ENCODE measurements at regions not wholly inside any gene's neighbourhood (a gene's known extent, or its start where the extent isn't known, plus 50 kb on each side); places are given as distances from the start of the nearest gene placed in this dataset.
"Not testable (repeated sequence)": the region's sequence is repeated elsewhere in the genome, so short reads cannot be mapped to it uniquely, and the experiment has no call there.

DNA sequence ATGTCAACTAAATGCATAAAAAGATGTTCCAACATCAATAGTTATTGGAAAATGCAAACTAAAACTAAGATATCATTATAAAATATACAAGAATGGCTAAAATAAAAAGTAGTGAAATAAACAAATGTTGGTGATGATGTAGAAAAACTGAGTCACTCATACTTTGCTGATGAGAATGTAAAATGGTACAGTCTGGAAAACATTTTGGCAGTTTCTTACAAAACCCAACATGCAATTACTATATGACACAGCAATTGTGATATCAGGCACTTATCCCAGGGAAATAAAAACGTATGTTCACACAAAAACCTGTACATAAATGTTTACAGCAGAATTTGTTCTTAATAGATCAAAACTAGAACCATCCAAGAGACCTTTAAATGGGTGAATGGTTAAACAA is 182.6 kb downstream of the RTL9 start:
- in situ Hi-C loops (cut with MboI; ENCODE audit: low sequenced_read_pairs in 4 of 4), result no loop called here
- TF ChIP-seq POLR2A (IDR thresholded peaks at IDR 0.05), result no peak
- TF ChIP-seq, protein P1, sequence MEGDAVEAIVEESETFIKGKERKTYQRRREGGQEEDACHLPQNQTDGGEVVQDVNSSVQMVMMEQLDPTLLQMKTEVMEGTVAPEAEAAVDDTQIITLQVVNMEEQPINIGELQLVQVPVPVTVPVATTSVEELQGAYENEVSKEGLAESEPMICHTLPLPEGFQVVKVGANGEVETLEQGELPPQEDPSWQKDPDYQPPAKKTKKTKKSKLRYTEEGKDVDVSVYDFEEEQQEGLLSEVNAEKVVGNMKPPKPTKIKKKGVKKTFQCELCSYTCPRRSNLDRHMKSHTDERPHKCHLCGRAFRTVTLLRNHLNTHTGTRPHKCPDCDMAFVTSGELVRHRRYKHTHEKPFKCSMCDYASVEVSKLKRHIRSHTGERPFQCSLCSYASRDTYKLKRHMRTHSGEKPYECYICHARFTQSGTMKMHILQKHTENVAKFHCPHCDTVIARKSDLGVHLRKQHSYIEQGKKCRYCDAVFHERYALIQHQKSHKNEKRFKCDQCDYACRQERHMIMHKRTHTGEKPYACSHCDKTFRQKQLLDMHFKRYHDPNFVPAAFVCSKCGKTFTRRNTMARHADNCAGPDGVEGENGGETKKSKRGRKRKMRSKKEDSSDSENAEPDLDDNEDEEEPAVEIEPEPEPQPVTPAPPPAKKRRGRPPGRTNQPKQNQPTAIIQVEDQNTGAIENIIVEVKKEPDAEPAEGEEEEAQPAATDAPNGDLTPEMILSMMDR (IDR thresholded peaks at IDR 0.05 in 4 of 5, conservative IDR thresholded peaks at IDR 0.05 in 1 of 5), result no peak
- Histone ChIP-seq H3K4me1 (no peaks in the 10 kb centered on the region), H3K36me3 (no peaks in the 10 kb centered on the region), H3K27me3 (no peaks in the 10 kb centered on the region), H3K4me3 (no peak overlapping the region), H3K9me3 (no peaks in the 10 kb centered on the region), H3K27ac (no peak overlapping the region)
- intact Hi-C loops (cut with DNase I; ENCODE audit: low total_unique reads), result no loop called here
- no peak for ATAC-seq
- no peak for DNase-seq

DNA sequence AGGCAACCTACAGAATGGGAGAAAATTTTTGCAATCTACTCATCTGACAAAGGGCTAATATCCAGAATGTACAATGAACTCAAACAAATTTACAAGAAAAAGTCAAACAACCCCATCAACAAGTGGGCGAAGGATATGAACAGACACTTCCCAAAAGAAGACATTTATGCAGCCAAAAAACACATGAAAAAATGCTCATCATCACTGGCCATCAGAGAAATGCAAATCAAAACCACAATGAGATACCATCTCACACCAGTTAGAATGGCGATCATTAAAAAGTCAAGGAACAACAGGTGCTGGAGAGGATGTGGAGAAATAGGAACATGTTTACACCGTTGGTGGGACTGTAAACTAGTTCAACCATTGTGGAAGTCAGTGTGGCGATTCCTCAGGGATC is 192.2 kb downstream of the RTL9 start:
- in situ Hi-C loops (cut with MboI; ENCODE audit: low sequenced_read_pairs in 4 of 4), result not testable (repeated sequence)

DNA sequence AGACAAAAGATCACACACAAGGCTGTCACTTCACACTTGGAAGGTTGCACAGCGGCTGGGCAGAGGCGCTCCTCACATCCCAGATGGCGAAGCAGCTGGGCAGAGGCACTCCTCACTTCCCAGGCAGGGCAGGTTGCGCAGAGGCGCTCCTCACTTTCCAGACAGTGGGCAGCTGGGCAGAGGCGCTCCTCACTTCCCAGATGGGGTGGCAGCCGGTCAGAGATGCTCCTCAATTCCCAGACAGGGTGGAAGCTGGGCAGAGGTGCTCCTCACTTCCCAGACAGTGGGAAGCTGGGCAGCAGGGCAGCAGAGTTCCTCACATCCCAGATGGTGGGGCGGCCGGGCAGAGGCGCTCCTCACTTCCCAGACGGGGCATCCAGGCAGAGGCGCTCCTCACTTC is 199.2 kb downstream of the RTL9 start:
- ATAC-seq, result no peak
- Histone ChIP-seq H3K27ac (no peak overlapping the region), H3K27me3 (no peaks in the 10 kb centered on the region), H3K9me3 (peaks cover 0 to 8% (median 0%) of the 10 kb centered on the region in 3 donors), H3K36me3 (no peaks in the 10 kb centered on the region), H3K4me3 (no peak overlapping the region), H3K4me1 (no peaks in the 10 kb centered on the region)
- in situ Hi-C loops (cut with MboI; ENCODE audit: low sequenced_read_pairs in 4 of 4) (no loop called here), intact Hi-C loops (cut with DNase I; ENCODE audit: low total_unique reads) (no loop called here)
- DNase-seq, result no peak
- TF ChIP-seq, protein P1 (IDR thresholded peaks at IDR 0.05 in 4 of 5, conservative IDR thresholded peaks at IDR 0.05 in 1 of 5), result no peak
- no peak for TF ChIP-seq POLR2A (IDR thresholded peaks at IDR 0.05)

More for the DNA sequence above, 192.2 kb downstream of the RTL9 start:
- H3K27me3 ChIP-seq; DNase-seq; intact Hi-C loops (cut with DNase I; ENCODE audit: low total_unique reads); H3K4me1 ChIP-seq; H3K36me3 ChIP-seq; H3K27ac ChIP-seq; H3K9me3 ChIP-seq; ATAC-seq; H3K4me3 ChIP-seq: not testable (repeated sequence)

DNA sequence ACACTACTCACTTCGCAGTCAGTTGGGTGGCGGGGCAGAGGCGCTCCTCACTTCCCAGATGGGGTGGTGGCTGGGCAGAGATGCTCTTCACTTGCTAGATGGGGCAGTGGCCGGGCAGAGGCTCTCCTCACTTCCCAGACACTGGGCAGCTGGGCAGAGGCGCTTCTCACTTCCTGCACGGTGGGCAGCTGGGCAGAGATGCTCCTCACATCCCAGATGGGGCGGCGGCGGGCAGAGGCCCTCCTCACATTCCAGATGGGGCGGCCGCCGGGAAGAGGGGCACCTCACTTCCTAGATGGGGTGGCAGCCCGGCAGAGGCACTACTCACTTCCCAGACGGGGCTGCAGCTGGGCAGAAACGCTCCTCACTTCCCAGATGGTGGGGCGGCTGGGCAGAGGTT is 199.8 kb downstream of the RTL9 start:
- ATAC-seq, result no peak
- Histone ChIP-seq H3K27ac (no peak overlapping the region), H3K4me1 (no peaks in the 10 kb centered on the region), H3K27me3 (no peaks in the 10 kb centered on the region), H3K4me3 (no peak overlapping the region), H3K9me3 (peaks cover 0 to 8% (median 0%) of the 10 kb centered on the region in 3 donors), H3K36me3 (no peaks in the 10 kb centered on the region)
- DNase-seq, result no peak
- intact Hi-C loops (cut with DNase I; ENCODE audit: low total_unique reads), result no loop called here
- in situ Hi-C loops (cut with MboI; ENCODE audit: low sequenced_read_pairs in 4 of 4), result no loop called here
- TF ChIP-seq, protein P1 (IDR thresholded peaks at IDR 0.05 in 4 of 5, conservative IDR thresholded peaks at IDR 0.05 in 1 of 5), result no peak
- no peak for TF ChIP-seq POLR2A (IDR thresholded peaks at IDR 0.05)

DNA sequence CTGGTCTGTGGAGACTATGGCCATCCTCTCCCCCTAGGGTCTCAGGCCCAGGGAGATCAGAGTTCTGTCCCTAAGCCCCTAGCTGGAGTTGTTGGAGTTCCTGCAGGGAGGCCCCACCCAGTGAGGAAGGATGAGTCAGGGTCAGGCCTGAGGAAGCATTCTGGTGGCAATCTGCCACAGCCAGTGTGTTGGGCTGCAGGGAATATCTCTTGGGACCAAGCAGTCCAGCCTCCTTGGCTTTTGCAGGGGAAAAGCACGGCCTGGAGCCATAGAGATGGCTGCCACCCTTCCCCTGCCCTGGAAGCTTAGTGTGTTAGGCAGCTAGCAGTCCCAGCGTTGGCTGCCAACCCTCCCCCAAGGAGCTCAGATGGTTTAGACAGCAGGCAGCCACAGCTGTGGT is 202.4 kb downstream of the RTL9 start:
- H3K36me3 ChIP-seq, result no peaks in the 10 kb centered on the region
- H3K9me3 ChIP-seq, result peaks cover 0 to 3% (median 0%) of the 10 kb centered on the region in 3 donors
- no peak for DNase-seq
- in situ Hi-C loops (cut with MboI; ENCODE audit: low sequenced_read_pairs in 4 of 4), result no loop called here
- no peak for TF ChIP-seq POLR2A (IDR thresholded peaks at IDR 0.05)
- TF ChIP-seq, protein P1 (IDR thresholded peaks at IDR 0.05 in 4 of 5, conservative IDR thresholded peaks at IDR 0.05 in 1 of 5), result no peak
- no peaks in the 10 kb centered on the region for H3K27me3 ChIP-seq
- no peaks in the 10 kb centered on the region for H3K4me1 ChIP-seq
- H3K4me3 ChIP-seq, result no peak overlapping the region
- ATAC-seq, result no peak
- no peak overlapping the region for H3K27ac ChIP-seq
- intact Hi-C loops (cut with DNase I; ENCODE audit: low total_unique reads), result no loop called here
